ENCODE measurements at regions not wholly inside any gene's neighbourhood (a gene's known extent, or its start where the extent isn't known, plus 50 kb on each side); places are given as distances from the start of the nearest gene placed in this dataset.

- Histone ChIP-seq H3K4me3 (ENCODE audit: low read depth, low read length) (no peak overlapping the region), H3K27ac (ENCODE audit: low read depth, low read length) (no peak overlapping the region), H3K9me3 (ENCODE audit: control insufficient read depth, insufficient read depth, low read length) (no peaks in the 10 kb centered on the region; the same call in 1 of the 2 replicates), H3K27me3 (ENCODE audit: control insufficient read depth, insufficient read depth, low read length) (no peaks in the 10 kb centered on the region)
- no peak for TF ChIP-seq CTCF (IDR thresholded peaks at IDR 0.05; ENCODE audit: low read depth, low read length)
- CTCF ChIA-PET, result no interaction called here
- DNase-seq (ENCODE audit: low read depth, low spot score), result no peak
- POLR2A ChIA-PET, result no interaction called here
Measured at GRCh38 chr6:93746892-93747291, 327.5 kb upstream of the EPHA7 start.

- TF ChIP-seq CTCF (IDR thresholded peaks at IDR 0.05; ENCODE audit: low read depth, low read length), result no peak
- ChIA-PET CTCF (no interaction called here), POLR2A (no interaction called here)
- no peak overlapping the region for H3K27ac ChIP-seq (ENCODE audit: low read depth, low read length)
- no peaks in the 10 kb centered on the region; the same call in 1 of the 2 replicates for H3K9me3 ChIP-seq (ENCODE audit: control insufficient read depth, insufficient read depth, low read length)
- DNase-seq (ENCODE audit: low read depth, low spot score), result no peak
- H3K27me3 ChIP-seq (ENCODE audit: control insufficient read depth, insufficient read depth, low read length), result no peaks in the 10 kb centered on the region
- H3K4me3 ChIP-seq (ENCODE audit: low read depth, low read length), result no peak overlapping the region
Measured at GRCh38 chr6:93745306-93745705, 325.9 kb upstream of the EPHA7 start.

- no peak for TF ChIP-seq CTCF (IDR thresholded peaks at IDR 0.05; ENCODE audit: low read depth, low read length)
- Histone ChIP-seq H3K27ac (ENCODE audit: low read depth, low read length) (no peak overlapping the region), H3K9me3 (ENCODE audit: control insufficient read depth, insufficient read depth, low read length) (no peaks in the 10 kb centered on the region; the same call in 1 of the 2 replicates), H3K27me3 (ENCODE audit: control insufficient read depth, insufficient read depth, low read length) (no peaks in the 10 kb centered on the region), H3K4me3 (ENCODE audit: low read depth, low read length) (no peak overlapping the region)
- DNase-seq (ENCODE audit: low read depth, low spot score), result no peak
- ChIA-PET POLR2A (no interaction called here), CTCF (no interaction called here)
Measured at GRCh38 chr6:93735099-93735498, 315.7 kb upstream of the EPHA7 start.

GRCh38 chr6:93731306-93731705, 311.9 kb upstream of the EPHA7 start:
- POLR2A ChIA-PET, result no interaction called here
- peaks cover 3% of the 10 kb centered on the region; the same call in 1 of the 2 replicates for H3K9me3 ChIP-seq (ENCODE audit: control insufficient read depth, insufficient read depth, low read length)
- no peaks in the 10 kb centered on the region for H3K27me3 ChIP-seq (ENCODE audit: control insufficient read depth, insufficient read depth, low read length)
- H3K27ac ChIP-seq (ENCODE audit: low read depth, low read length), result no peak overlapping the region
- no peak for DNase-seq (ENCODE audit: low read depth, low spot score)
- H3K4me3 ChIP-seq (ENCODE audit: low read depth, low read length), result no peak overlapping the region
- CTCF ChIA-PET, result no interaction called here
- no peak for TF ChIP-seq CTCF (IDR thresholded peaks at IDR 0.05; ENCODE audit: low read depth, low read length)

GRCh38 chr6:93728150-93728549, 308.8 kb upstream of the EPHA7 start:
- Histone ChIP-seq H3K9me3 (ENCODE audit: control insufficient read depth, insufficient read depth, low read length) (0 out of 2 replicates have a peak, but pooled peaks cover 4% of the 10 kb centered on the region), H3K4me3 (ENCODE audit: low read depth, low read length) (no peak overlapping the region), H3K27ac (ENCODE audit: low read depth, low read length) (no peak overlapping the region), H3K27me3 (ENCODE audit: control insufficient read depth, insufficient read depth, low read length) (no peaks in the 10 kb centered on the region)
- POLR2A ChIA-PET, result no interaction called here
- no peak for TF ChIP-seq CTCF (IDR thresholded peaks at IDR 0.05; ENCODE audit: low read depth, low read length)
- CTCF ChIA-PET, result no interaction called here
- no peak for DNase-seq (ENCODE audit: low read depth, low spot score)
